Adrenal gland (tissue), 5 donors: ENCODE measurements at regions not wholly inside any gene's neighbourhood (a gene's known extent, or its start where the extent isn't known, plus 50 kb on each side); places are given as distances from the start of the nearest gene placed in this dataset.

ENCODE experiments used
- CTCF ChIP-seq, 6 experiments: fragments of 450-650 bp in 4 of 6; fragments of 200-600 bp in 2 of 6; sonication (generic) in 1 of 6; IDR thresholded peaks; 1 replicate in 5 of 6; 2 replicates in 1 of 6; pipeline versions ENCODE4 v1.5.1 to v1.8.0; 2016 to 2021; ENCODE audit warnings: antibody characterized with exemption in 6 of 6, mild to moderate bottlenecking in 2 of 6, moderate library complexity in 1 of 6
- POLR2A ChIP-seq, 2 donors: fragments of 450-650 bp; IDR thresholded peaks; one replicate each; pipeline ENCODE4 v1.6.1; 2017; ENCODE audit warnings: antibody characterized with exemption in 2 of 2, mild to moderate bottlenecking in 2 of 2, moderate library complexity in 1 of 2
- donor health status: DM: no; HTN: no; CAD: no.

GRCh38 chr2:17427401-17427800, 90.8 kb downstream of the RAD51AP2 start:
- TF ChIP-seq POLR2A (IDR thresholded peaks at IDR 0.05) (no peak), CTCF (IDR thresholded peaks at IDR 0.05) (no peak)
